GM18907 (cell line): ENCODE measurements at regions not wholly inside any gene's neighbourhood (a gene's known extent, or its start where the extent isn't known, plus 50 kb on each side); places are given as distances from the start of the nearest gene placed in this dataset.

Experiments used
- ATAC-seq: cut with Tn5 transposase; IDR thresholded peaks from one replicate; pipeline ENCODE4 v1.9.1; 2021; ENCODE audit warnings: mild to moderate bottlenecking, moderate library complexity; ENCODE audit not compliant: unreplicated experiment

DNA sequence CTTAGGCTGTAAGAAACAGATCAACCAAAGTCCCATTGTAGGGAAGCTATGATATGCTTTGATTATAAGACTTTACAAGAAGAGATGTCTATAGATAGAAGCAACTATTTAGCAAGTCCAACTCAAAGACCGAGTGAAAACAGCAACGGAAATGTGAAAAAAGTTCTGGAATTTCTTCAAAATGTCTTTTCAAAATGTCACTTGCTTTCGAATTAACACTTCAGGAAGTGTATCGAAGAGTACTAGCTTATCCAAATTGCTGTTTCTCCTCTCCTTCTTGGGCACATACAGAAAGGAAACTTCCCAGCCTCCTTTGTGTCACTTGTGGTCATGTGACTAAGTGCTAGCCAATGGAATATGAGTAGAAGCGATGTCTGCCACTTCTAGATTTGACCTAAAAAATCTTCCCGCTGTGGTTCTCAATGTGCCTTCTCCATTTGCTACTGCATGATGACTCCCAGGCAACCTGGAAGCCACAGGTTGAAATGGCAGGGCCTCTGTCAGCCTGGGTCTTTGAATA, 89.9 kb downstream of the TSEN15 start:
- ATAC-seq, result no peak

DNA sequence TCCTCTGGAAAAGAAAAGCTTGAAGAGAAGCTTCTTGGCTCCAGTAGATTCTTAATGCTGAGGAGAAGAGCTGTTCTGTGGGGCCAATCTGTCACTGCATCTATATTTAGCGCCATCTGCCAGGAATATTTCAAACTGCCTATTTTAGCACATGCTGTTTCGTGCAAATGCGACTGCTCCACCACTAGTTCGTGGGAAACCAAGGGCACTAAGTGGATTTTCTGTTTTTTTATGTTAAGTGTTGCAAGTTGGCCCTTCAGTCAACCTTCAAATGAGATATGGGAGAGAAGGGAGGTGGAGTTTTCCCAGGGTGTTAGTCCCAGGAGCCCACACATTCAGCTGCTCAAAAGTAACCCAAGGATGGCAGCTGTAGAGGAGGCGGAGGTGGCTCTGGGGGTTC, 91.9 kb downstream of the TSEN15 start:
- ATAC-seq, result no peak

DNA sequence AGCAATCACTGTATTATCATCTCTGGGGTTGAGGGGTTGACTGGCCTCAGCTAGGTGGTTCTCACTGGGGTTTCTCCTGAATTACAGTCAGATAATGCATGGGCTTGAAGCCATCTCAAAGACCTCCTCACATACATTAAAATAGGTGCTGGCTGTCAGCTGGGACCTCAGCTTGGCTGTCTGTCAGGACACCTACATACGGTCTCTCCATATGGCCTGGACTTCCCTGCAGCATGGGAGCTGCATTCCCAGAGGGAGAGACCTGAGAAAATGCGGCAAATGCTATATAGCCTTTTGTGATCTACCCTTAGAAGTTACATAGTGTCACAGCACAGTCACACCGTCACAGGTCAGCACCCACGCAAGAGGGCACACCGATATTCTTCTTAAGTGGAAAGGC, 93.6 kb downstream of the TSEN15 start:
- no peak for ATAC-seq

DNA sequence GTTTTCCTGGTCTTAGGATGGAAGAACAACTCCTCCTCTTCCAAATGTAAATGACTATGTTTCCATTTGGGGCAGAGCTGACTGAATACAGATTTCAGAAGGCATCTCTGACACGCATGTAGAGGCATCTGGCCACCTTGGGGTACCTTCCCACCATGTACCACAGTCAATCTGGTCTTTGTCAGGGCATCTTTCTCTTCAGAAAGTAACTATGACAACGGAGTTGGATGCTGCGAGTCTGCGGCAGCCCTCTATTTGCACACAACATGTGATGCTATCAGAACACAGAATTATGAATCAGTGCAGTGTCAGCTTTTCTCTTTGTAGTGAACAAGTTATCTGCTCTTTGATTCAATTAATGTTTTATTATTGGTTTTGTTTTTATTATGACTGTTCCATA, 94.7 kb downstream of the TSEN15 start:
- ATAC-seq, result no peak

DNA sequence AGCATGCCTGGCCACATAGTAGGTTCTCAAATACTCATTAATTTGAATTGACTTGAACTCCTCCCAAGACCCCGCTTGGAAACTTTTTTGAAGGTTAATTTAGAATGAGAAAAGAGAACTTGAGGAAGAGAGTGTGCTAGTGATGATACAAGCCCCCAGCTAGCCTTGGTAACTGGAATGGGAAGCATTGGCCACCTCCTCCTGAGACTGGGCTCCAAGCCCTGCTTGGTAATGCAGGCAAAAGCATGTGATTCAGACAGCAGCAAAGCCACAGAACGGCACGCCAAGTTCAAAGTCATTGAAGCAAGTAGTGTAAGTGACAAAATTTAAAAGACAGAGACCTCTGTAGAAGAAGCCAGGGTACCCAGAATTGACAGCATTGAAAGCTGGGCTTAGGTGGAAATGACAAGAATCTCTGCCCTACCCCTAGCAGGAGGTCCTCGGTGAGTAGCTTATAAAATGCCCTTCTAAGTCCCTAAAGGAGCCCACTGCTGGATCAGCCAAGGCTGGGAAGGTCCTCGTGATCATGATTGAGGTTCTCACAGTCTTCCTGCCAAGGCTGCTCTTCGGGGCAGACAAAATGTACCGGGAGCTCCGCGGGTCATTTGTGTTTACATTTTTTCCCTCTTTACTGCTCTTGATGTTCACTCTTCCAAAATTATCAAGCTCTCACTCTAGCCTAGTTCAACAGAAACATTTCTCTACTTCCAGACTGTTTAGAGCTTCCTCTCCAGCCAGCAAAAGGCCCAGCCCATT, 99.4 kb downstream of the TSEN15 start:
- no peak for ATAC-seq

DNA sequence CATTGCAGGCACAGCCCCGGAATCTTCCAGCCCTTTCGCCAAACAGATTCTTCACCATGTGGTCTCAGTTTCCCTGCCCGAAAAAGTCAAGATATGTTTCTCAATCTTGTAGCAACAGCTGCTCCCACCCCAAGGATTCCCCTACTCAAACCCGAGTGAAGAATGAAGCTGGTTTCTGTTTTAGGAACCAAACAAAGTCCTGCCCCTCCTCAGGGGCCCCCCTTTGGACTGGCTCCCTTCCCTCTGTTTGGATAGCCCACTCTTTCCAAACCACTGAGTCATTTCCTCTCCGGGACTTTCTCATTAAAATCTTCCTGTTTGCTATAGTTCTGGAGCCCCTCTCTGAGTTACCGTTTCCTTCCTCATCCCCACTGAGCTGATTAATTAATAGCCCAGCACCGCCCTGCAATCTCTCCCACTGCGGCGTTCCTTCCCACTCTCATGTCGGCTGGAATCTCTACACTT, 100.9 kb downstream of the TSEN15 start:
- no peak for ATAC-seq

DNA sequence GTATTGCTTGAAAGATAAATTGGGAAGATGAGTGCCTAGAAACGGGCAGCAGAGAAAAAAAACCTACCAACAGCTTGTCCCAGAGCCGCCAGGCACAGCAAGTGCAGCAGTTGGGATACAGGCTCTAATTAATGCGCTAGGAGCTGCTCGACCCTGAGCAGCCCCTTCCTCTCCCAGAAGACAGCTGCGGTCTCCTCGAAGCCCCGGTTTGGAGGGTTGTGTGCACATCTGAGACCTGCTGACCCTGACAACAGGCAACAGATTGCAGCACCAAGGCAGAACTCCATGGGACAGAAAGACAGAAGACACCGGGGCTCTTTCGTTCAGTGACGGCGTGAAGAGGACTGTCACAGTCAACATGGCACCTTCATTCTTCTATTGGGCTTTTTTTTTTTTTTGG, 101.4 kb downstream of the TSEN15 start:
- ATAC-seq, result no peak

DNA sequence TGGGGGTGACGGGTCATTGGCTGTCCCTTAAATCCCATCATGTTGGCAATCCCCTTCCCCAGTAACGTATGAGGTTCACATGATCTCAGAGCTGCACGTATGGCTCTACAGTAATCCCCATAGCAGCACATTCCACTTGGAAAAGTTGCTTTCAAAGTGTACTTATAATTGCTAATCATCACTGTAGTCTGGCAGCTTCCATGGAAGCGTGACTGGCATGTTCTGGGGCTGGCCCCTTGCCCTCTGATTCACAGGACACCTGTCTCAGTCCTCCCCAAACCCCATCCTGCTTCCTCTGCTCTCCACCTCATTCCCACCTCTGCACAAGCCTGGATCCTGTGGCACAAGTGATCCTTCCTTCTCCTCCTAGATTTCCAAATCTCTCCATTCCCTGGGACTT, 102.2 kb downstream of the TSEN15 start:
- ATAC-seq, result no peak

DNA sequence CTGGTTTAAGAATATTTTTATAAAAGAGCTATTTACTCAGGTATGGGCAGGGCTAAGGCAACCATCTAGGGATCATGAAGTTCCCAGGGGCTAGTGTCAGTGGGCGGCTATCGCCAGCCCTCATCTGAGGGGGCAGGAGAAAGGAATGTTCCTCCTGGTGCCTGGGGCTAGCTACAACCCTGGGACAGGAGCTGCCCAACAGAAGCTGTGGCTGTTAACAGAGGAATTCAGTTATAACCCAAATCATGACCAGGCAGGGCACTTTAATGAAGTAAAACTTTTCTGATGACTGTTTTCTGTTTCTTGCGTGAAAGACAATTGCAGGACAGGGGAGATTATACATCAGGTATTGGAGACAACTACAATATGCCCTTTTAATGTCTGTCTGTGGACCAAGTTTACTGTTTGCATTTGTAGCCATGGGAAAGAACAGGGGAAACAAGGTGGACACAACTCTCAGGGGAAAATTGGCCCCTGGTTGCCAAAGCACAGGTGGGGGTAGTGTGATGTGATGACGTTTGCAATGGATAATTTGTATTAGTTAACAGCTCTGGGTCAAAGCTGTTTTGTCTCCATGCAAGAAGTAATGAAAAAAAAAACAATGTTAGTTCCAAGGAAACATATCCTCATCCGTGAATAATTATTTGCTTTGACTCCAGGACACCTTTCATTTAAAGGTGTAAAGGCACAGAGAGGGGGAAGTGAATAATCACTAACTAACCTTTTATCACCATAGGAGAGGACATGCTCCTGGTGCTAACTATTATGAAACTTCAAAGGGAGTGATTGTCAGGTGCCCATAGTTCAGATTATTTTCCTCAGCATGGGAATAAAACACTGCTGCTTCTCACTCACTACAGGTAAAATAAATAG, 105.2 kb downstream of the TSEN15 start:
- no peak for ATAC-seq

DNA sequence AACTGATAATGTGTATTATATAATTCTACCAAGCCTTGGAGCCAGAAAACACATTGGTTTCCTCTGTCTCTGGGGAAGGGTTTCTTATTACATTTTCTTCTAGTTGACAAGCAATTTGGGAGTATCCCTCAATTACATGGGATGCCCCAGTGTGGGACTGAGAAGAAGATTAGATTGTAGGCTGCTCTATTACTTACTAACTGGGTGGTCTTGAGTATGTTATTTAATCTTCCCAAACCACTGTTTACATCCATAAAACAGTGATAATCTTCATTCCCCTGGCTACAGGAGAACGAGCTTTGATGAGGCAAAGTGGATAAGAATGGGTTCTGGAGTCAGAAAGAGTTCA, 105.8 kb downstream of the TSEN15 start:
- no peak for ATAC-seq

DNA sequence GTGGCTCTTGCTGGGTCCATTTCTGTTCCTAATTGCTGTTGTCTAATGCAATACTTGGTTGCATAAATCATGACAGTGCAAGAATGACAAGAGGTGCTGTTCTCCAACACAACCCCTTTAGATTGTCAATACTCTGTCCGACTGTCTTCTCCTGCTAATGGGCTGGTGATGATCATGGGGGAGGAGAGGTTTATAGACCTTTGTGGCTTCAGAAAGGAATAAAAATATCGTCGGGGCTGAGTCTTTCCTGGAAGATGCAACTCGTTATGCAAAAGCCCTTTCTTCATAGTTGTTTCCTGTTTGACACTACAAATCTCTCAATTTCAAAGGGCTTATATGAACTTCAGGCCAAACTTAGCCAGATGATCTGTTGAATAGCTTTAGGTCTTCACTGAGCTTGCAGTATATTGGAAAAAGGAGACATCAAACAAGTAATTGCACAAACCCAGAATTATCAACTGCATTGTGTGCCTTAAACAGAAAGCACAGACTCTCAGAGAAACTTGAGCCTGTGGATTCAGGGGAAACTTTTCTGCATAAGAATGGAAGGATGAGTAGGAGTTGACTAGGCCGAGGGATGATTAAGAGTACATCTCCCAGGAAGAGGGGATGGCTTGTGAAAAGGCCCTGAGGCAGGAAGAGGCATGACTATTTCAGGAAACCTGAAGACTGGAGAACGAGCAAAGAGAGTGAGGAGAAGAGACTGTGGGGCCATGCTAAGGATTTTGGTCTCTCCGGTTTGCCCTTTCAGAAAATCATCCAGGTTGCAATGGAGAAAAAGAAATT, 107.6 kb downstream of the TSEN15 start:
- no peak for ATAC-seq

DNA sequence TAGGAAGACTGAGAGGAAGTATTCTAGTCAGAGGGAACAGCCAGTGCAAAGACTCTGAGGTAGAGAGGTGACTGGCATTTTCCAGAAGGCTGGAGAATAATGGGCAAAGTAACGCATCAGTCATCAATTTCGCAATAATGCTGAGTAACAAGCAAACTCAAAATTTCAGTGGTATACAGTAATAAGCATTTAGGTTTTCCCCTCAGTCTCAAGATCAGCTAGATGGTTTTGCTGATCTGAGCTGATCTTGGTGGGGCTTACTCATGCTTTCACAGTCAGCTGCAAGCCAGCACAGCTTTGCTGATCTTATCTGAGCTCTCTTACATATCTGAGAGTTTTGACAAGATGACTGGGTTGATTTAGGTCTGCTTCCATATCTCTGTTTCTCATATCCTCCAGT, 108.7 kb downstream of the TSEN15 start:
- ATAC-seq, result no peak

DNA sequence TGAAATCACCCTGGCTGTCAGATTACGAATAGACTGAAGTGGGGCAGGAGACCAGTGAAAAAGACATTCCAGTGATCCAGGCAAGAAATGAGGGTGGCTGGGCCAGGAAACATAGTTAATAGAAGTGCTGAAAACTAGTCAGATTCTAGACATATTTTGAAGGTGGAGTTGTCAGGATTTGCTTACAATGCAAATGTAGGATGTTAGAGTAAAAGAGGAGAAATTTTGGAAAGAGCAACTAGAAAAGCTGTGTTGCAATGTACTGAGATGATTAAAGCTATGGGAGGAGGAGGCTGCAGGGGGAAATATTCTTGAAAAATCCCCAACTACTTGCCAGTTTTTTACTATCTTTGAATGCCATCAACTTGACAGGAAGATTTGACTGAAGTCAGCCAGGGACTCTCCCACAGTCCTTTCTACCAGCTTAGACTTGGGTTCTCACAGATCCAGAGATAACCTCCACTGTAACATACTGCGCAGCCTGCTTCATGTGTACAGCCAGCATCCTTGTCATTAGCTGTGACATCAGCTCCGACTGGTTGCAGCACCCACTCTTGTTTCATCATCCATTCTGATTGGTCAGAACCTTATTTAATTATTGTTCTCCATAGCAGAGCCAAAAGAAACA, 109.7 kb downstream of the TSEN15 start:
- ATAC-seq, result no peak

DNA sequence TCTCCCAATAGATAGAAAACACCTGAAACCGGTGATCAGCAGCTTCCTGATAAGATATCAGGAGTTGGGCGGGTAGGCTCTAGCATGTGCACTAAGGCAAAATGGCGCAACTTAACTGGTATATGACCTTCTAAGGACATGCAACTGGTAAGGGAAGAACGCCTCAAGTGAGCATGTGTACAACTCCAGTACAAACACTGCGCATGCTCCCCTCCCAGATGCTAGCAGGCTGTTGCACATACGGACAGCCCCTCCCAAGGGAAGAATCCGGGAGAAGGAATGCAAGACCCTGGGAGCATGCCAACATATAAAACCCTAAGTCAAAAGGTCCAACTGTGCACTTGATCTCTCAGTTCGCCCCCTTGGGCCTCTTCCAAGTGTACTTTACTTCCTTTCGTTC, 110.8 kb downstream of the TSEN15 start:
- no peak for ATAC-seq

DNA sequence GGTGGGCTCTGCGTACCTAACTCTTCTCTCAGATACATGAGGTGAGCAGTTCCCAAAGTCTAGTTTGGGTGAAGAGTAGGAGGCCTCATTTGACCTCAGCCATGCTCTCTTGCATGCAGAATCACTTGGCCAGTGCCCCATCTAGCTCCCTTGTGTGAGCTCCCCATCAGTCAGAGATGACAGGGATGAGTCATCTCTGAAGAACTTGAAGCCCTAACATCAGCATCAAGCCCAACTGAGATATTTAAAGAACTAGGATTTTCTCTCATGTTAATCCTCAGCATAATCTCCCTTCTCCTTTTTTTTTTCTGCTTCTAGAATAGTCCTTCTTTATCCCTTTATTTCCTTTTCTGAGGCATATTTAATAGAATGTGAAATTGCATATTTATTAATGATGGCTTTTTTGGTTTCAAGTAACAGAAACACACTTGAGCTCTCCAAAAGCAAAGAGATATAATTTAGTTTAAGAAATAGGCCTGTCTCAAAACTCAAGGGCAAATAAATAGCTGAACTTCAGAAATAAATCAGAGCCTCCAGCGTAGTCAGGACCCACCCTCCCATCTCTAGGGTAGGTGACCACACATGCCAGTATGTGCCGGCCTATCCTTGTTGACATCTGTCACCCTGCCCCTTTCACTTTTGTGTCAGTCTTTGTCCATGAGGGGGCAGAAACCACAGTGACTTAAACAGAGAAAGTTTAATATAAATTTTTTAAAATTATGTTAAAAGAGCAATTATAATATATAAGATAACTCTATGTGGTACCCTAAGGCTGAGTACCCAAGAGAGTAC, 112.3 kb downstream of the TSEN15 start:
- ATAC-seq, result peak; percentile 78

DNA sequence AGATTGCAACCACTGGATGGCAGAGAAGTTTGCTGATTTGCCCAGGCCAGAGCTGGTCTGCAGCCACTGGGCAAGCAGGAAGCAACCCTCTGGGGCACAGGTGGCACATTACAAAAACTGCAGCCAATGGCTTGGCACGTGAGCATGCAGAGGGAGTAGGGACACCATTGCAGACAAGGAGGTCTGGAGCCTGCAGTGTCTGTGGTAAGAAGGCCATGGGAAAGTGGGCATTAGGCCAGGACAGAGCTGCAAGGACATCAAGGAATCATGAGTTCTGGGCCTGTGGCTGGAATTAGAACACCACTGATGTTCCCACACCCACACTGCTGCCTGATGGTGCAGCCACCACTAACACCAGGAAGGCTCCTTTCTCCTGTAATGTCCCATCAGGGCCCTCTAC, 113.0 kb downstream of the TSEN15 start:
- no peak for ATAC-seq

DNA sequence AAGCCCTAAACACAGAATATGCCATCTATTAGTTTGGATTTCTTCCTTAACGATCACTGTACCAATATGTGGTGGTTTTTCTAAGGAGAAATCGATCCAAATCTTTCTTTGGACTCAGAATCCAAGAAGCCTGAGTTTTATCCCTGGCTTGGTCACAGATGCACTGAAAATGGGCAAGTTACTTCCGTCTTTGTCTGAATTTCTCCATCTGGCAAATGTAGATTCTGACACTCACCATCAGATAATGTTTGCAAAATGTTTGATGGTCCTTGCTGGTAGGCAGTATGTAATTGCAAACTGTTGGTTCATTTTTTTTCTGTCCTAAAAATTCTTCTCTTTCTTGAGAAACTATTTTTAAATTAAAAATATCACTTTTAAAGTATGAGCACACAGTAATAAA, 115.0 kb downstream of the TSEN15 start:
- no peak for ATAC-seq

DNA sequence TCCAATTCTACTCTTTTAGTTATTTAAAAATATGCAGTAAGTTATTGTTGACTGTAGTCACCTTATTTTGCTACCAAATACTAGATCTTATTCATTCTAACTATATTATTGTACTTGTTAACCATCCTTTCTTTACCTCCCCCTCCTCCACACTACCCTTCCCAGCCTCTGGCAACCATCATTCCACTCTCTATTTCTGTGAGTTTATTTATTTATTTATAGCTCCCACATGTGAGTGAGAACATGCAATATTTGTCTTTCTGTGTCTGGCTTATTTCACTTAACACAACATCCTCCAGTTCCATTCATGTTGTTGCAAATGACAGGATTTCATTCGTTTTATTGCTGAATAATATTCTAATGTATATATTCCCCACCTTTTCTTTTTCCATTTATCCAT, 115.8 kb downstream of the TSEN15 start:
- ATAC-seq, result no peak

DNA sequence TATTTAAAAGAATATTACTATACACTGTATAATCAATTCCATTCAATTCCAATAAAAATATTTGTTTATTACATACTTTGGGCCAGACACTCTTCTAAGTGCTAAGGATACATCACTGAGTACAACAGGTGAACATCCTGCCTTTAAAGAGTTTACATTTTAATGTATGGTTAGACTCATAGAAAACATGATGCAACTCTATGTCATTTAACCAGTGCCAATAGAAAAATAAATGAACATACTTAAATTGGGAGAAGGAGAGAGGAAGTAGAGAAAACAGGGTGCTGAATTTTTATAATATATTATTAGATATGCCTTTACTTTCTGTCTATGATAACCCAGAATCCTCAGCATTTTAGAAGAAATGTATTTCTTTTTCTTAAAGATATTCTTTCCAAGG, 119.2 kb downstream of the TSEN15 start:
- no peak for ATAC-seq

DNA sequence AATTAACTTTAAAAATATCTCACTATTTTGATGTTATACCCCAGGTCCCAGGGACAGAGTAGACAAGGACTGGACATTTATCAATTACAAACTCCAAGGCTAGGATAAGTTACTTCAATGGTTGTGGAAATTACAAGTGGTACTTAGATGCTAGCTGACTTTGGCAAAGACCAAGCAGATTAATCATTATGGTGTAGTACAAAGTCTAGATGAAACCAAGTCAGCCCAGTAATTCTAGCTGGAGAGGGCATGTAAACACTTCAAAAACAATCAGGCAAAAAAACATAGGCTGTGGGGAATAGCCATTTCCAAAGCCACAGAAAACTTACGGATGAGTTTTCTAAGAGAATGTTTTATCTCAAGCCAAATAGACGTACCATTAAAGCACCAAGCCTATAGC, 124.5 kb downstream of the TSEN15 start:
- ATAC-seq, result no peak
